Brain microvascular endothelial cell (primary cell): ENCODE measurements at regions not wholly inside any gene's neighbourhood (a gene's known extent, or its start where the extent isn't known, plus 50 kb on each side); places are given as distances from the start of the nearest gene placed in this dataset.

Experiments
- DNase-seq: peaks from one replicate; pipeline ENCODE4 v3.0.0-alpha.2; 2020
- H3K27ac ChIP-seq: fragments of 250-450 bp; sonication (Bioruptor Pico); 2 replicates; pipeline ENCODE4 v1.5.1; 2020; ENCODE audit warnings: mild to moderate bottlenecking, moderate library complexity
- H3K27me3 ChIP-seq: fragments of 250-450 bp; sonication (Bioruptor Pico); replicated peaks from 2 replicates; pipeline ENCODE4 v1.5.1; 2020; ENCODE audit warnings: mild to moderate bottlenecking
- H3K36me3 ChIP-seq: fragments of 250-450 bp; sonication (Bioruptor Pico); replicated peaks from 2 replicates; pipeline ENCODE4 v1.5.1; 2020; ENCODE audit warnings: mild to moderate bottlenecking
- H3K4me3 ChIP-seq: 2 replicates; pipeline ENCODE4 v1.5.1; 2011; ENCODE audit warnings: low read depth, mild to moderate bottlenecking, control low read depth, low read length, moderate library complexity
- CTCF ChIP-seq: IDR thresholded peaks from 2 replicates; pipeline ENCODE4 v1.5.1; 2011; ENCODE audit warnings: low read depth, mild to moderate bottlenecking, moderate library complexity, low read length, control low read depth, inconsistent platforms; ENCODE audit errors: missing control alignments
- in situ Hi-C: cut with HindIII; loops from 2 replicates; pipeline ENCODE4 v1.10.0; 2017; ENCODE audit warnings: low sequenced_read_pairs, low pct_ligation_motif_present

GRCh38 chr12:30364822-30365221 is 330.8 kb downstream of the IPO8 start:
- in situ Hi-C loops = no loop called here
- TF ChIP-seq CTCF = no peak
- DNase-seq = no peak
- H3K36me3 ChIP-seq = no peaks in the 10 kb centered on the region
- H3K4me3 ChIP-seq = no peak overlapping the region
- H3K27me3 ChIP-seq = no peaks in the 10 kb centered on the region
- no peak overlapping the region for H3K27ac ChIP-seq

GRCh38 chr12:30361145-30361544 is 334.5 kb downstream of the IPO8 start:
- TF ChIP-seq CTCF = no peak
- H3K36me3 ChIP-seq = no peaks in the 10 kb centered on the region
- in situ Hi-C loops = no loop called here

GRCh38 chr12:30358671-30359070 is 337.0 kb downstream of the IPO8 start:
- no peaks in the 10 kb centered on the region for H3K36me3 ChIP-seq
- in situ Hi-C loops = no loop called here
- DNase-seq = no peak
- TF ChIP-seq CTCF = no peak
- no peak overlapping the region for H3K4me3 ChIP-seq
- H3K27me3 ChIP-seq = no peaks in the 10 kb centered on the region
- no peak overlapping the region for H3K27ac ChIP-seq

More at GRCh38 chr12:30361145-30361544, 334.5 kb downstream of the IPO8 start:
- Histone ChIP-seq H3K27ac (no peak overlapping the region), H3K4me3 (no peak overlapping the region), H3K27me3 (no peaks in the 10 kb centered on the region)
- DNase-seq = no peak

GRCh38 chr12:30357766-30358490 is 337.7 kb downstream of the IPO8 start:
- no peak for DNase-seq
- Histone ChIP-seq H3K27ac (no peak overlapping the region), H3K27me3 (no peaks in the 10 kb centered on the region), H3K36me3 (no peaks in the 10 kb centered on the region), H3K4me3 (no peak overlapping the region)
- in situ Hi-C loops = no loop called here
- TF ChIP-seq CTCF = no peak

GRCh38 chr12:30345744-30346471 is 349.8 kb downstream of the IPO8 start:
- in situ Hi-C loops = no loop called here
- Histone ChIP-seq H3K27me3 (no peaks in the 10 kb centered on the region), H3K27ac (no peak overlapping the region), H3K36me3 (no peaks in the 10 kb centered on the region), H3K4me3 (no peak overlapping the region)
- no peak for DNase-seq
- no peak for TF ChIP-seq CTCF
